IPS-18a (cell line): ENCODE measurements at regions not wholly inside any gene's neighbourhood (a gene's known extent, or its start where the extent isn't known, plus 50 kb on each side); places are given as distances from the start of the nearest gene placed in this dataset.
"Not testable (repeated sequence)": the region's sequence is repeated elsewhere in the genome, so short reads cannot be mapped to it uniquely, and the experiment has no call there.

Experiments used
- H3K27ac ChIP-seq: one replicate; pipeline ENCODE4 v1.5.1; 2013; ENCODE audit warnings: low read length
- H3K27me3 ChIP-seq: one replicate; pipeline ENCODE4 v1.6.1; 2013; ENCODE audit warnings: mild to moderate bottlenecking, low read length; ENCODE audit not compliant: control insufficient read depth, insufficient read depth
- H3K36me3 ChIP-seq: one replicate; pipeline ENCODE4 v1.6.1; 2013; ENCODE audit warnings: low read depth, low read length; ENCODE audit not compliant: control insufficient read depth
- H3K4me1 ChIP-seq: one replicate; pipeline ENCODE4 v1.6.1; 2013; ENCODE audit warnings: low read depth, low read length; ENCODE audit not compliant: control insufficient read depth
- H3K4me3 ChIP-seq: one replicate; pipeline ENCODE4 v1.5.1; 2013; ENCODE audit warnings: low read length
- H3K9ac ChIP-seq: one replicate; pipeline ENCODE4 v1.6.1; 2013; ENCODE audit warnings: mild to moderate bottlenecking, low read length, moderate library complexity
- H3K9me3 ChIP-seq: one replicate; pipeline ENCODE4 v1.6.1; 2013; ENCODE audit warnings: low read depth, low read length; ENCODE audit not compliant: control insufficient read depth

GRCh38 chr12:28040246-28040645 lies 67.7 kb upstream of the PTHLH start:
- H3K9me3 ChIP-seq: no peaks in the 10 kb centered on the region
- no peak overlapping the region for H3K27ac ChIP-seq
- H3K4me3 ChIP-seq: no peak overlapping the region
- no peaks in the 10 kb centered on the region for H3K27me3 ChIP-seq
- no peak overlapping the region for H3K9ac ChIP-seq
- H3K36me3 ChIP-seq: no peaks in the 10 kb centered on the region
- H3K4me1 ChIP-seq: no peaks in the 10 kb centered on the region

GRCh38 chr12:28046600-28046999 lies 74.1 kb upstream of the PTHLH start:
- H3K9ac ChIP-seq, H3K4me1 ChIP-seq, H3K27ac ChIP-seq, H3K9me3 ChIP-seq, H3K27me3 ChIP-seq, H3K4me3 ChIP-seq, H3K36me3 ChIP-seq: not testable (repeated sequence)

- Histone ChIP-seq H3K27ac (no peak overlapping the region), H3K4me3 (no peak overlapping the region), H3K9me3 (peaks cover 4% of the 10 kb centered on the region)
Measured at GRCh38 chr12:28050606-28051005, 78.1 kb upstream of the PTHLH start.

GRCh38 chr12:28051516-28052354 lies 79.2 kb upstream of the PTHLH start:
- Histone ChIP-seq H3K27ac (no peak overlapping the region), H3K27me3 (no peaks in the 10 kb centered on the region), H3K36me3 (no peaks in the 10 kb centered on the region), H3K4me3 (no peak overlapping the region), H3K9ac (no peak overlapping the region), H3K9me3 (no peaks in the 10 kb centered on the region), H3K4me1 (no peaks in the 10 kb centered on the region)

More at GRCh38 chr12:28050606-28051005, 78.1 kb upstream of the PTHLH start:
- Histone ChIP-seq H3K4me1 (no peaks in the 10 kb centered on the region), H3K36me3 (no peaks in the 10 kb centered on the region), H3K9ac (no peak overlapping the region), H3K27me3 (no peaks in the 10 kb centered on the region)

- Histone ChIP-seq H3K27me3 (no peaks in the 10 kb centered on the region), H3K27ac (no peak overlapping the region)
Measured at GRCh38 chr12:28053564-28053963, 81.0 kb upstream of the PTHLH start.

GRCh38 chr12:28054583-28054982 lies 82.0 kb upstream of the PTHLH start:
- Histone ChIP-seq H3K36me3 (no peaks in the 10 kb centered on the region), H3K27me3 (no peaks in the 10 kb centered on the region), H3K4me3 (no peak overlapping the region), H3K9ac (no peak overlapping the region), H3K4me1 (no peaks in the 10 kb centered on the region), H3K27ac (no peak overlapping the region), H3K9me3 (no peaks in the 10 kb centered on the region)

More at GRCh38 chr12:28053564-28053963, 81.0 kb upstream of the PTHLH start:
- no peak overlapping the region for H3K9ac ChIP-seq
- no peaks in the 10 kb centered on the region for H3K36me3 ChIP-seq
- no peaks in the 10 kb centered on the region for H3K9me3 ChIP-seq
- no peaks in the 10 kb centered on the region for H3K4me1 ChIP-seq
- no peak overlapping the region for H3K4me3 ChIP-seq

GRCh38 chr12:28057856-28058615 lies 85.5 kb upstream of the PTHLH start:
- Histone ChIP-seq H3K27me3 (no peaks in the 10 kb centered on the region), H3K9me3 (no peaks in the 10 kb centered on the region), H3K36me3 (no peaks in the 10 kb centered on the region), H3K4me3 (no peak overlapping the region), H3K4me1 (no peaks in the 10 kb centered on the region), H3K27ac (no peak overlapping the region), H3K9ac (no peak overlapping the region)

GRCh38 chr12:28059220-28059619 lies 86.7 kb upstream of the PTHLH start:
- no peaks in the 10 kb centered on the region for H3K27me3 ChIP-seq
- H3K9ac ChIP-seq: no peak overlapping the region
- no peak overlapping the region for H3K27ac ChIP-seq
- H3K36me3 ChIP-seq: no peaks in the 10 kb centered on the region
- H3K9me3 ChIP-seq: no peaks in the 10 kb centered on the region
- no peaks in the 10 kb centered on the region for H3K4me1 ChIP-seq
- H3K4me3 ChIP-seq: no peak overlapping the region

- no peak overlapping the region for H3K9ac ChIP-seq
- H3K9me3 ChIP-seq: no peaks in the 10 kb centered on the region
Measured at GRCh38 chr12:28059668-28060067, 87.1 kb upstream of the PTHLH start.

GRCh38 chr12:28060871-28061270 lies 88.3 kb upstream of the PTHLH start:
- no peaks in the 10 kb centered on the region for H3K27me3 ChIP-seq
- H3K4me1 ChIP-seq: no peaks in the 10 kb centered on the region
- H3K9ac ChIP-seq: no peak overlapping the region
- no peak overlapping the region for H3K27ac ChIP-seq
- no peaks in the 10 kb centered on the region for H3K36me3 ChIP-seq
- no peaks in the 10 kb centered on the region for H3K9me3 ChIP-seq
- H3K4me3 ChIP-seq: no peak overlapping the region

More at GRCh38 chr12:28059668-28060067, 87.1 kb upstream of the PTHLH start:
- H3K36me3 ChIP-seq: no peaks in the 10 kb centered on the region
- H3K4me3 ChIP-seq: no peak overlapping the region
- no peaks in the 10 kb centered on the region for H3K27me3 ChIP-seq
- no peaks in the 10 kb centered on the region for H3K4me1 ChIP-seq
- no peak overlapping the region for H3K27ac ChIP-seq

- Histone ChIP-seq H3K4me1 (no peaks in the 10 kb centered on the region), H3K36me3 (no peaks in the 10 kb centered on the region), H3K9ac (no peak overlapping the region), H3K4me3 (no peak overlapping the region), H3K27ac (no peak overlapping the region), H3K9me3 (no peaks in the 10 kb centered on the region), H3K27me3 (no peaks in the 10 kb centered on the region)
Measured at GRCh38 chr12:28063355-28063880, 90.9 kb upstream of the PTHLH start.
